Upper lobe of left lung (tissue), 6 donors: ENCODE measurements at regions not wholly inside any gene's neighbourhood (a gene's known extent, or its start where the extent isn't known, plus 50 kb on each side); places are given as distances from the start of the nearest gene placed in this dataset.
A peak's percentile ranks its signal among the peaks of the same experiment; 100 is the strongest.

Experiments used
- ATAC-seq, 2 donors: fragments of 200-7000 bp; cut with Tn5 transposase; one replicate each; pipeline ENCODE4 v1.9.1; 2022; ENCODE audit warnings: mild to moderate bottlenecking in 2 of 2, moderate library complexity in 2 of 2; ENCODE audit not compliant: low FRiP score in 2 of 2
- DNase-seq, 2 donors: peaks; one replicate each; pipeline ENCODE4 v3.0.0-alpha.2; 2019 to 2020
- H3K27ac ChIP-seq, 4 donors: fragments of 200-600 bp; sonication (generic); one replicate each; pipeline ENCODE4 v1.5.1; 2016 to 2019
- H3K27me3 ChIP-seq, 4 donors: fragments of 200-600 bp; sonication (generic); one replicate each; pipeline ENCODE4 v1.5.1; 2017 to 2019
- H3K36me3 ChIP-seq, 4 donors: fragments of 200-600 bp; sonication (generic); one replicate each; pipeline ENCODE4 v1.5.1; 2016 to 2019
- H3K4me1 ChIP-seq, 4 donors: fragments of 200-600 bp; sonication (generic); one replicate each; pipeline ENCODE4 v1.5.1; 2018 to 2019
- H3K4me3 ChIP-seq, 4 donors: fragments of 200-600 bp; sonication (generic); one replicate each; pipeline ENCODE4 v1.5.1; 2017 to 2019; ENCODE audit warnings: mild to moderate bottlenecking in 2 of 4, moderate library complexity in 1 of 4
- H3K9me3 ChIP-seq, 4 donors: fragments of 200-600 bp; sonication (generic); one replicate each; pipeline ENCODE4 v1.5.1; 2018 to 2019
- EP300 ChIP-seq, 4 donors: sonication (generic); formaldehyde crosslinking; IDR thresholded peaks; one replicate each; pipeline ENCODE4 v1.5.1; 2017; ENCODE audit warnings: antibody characterized with exemption in 4 of 4, control low read depth in 2 of 4
- POLR2A ChIP-seq, 4 donors: fragments of 450-650 bp; IDR thresholded peaks; one replicate each; pipeline ENCODE4 v1.5.1; 2016 to 2017; ENCODE audit warnings: antibody characterized with exemption in 4 of 4, mild to moderate bottlenecking in 2 of 4
- POLR2AphosphoS5 ChIP-seq, 2 donors: sonication (generic); formaldehyde crosslinking; IDR thresholded peaks; one replicate each; pipeline ENCODE4 v1.5.1; 2017; ENCODE audit warnings: antibody characterized with exemption in 2 of 2
- WGBS, 2 donors: methylation state at CpG; one replicate each; pipeline ENCODE4 v1.1.5; 2017 to 2018; 5-methylcytosine and 5-hydroxymethylcytosine counted together
- TF ChIP-seq, protein P1 (sequence below), 6 experiments: fragments of 450-650 bp in 4 of 6; fragments of 200-600 bp in 2 of 6; sonication (generic) in 2 of 6; IDR thresholded peaks; one replicate each; pipeline ENCODE4 v1.5.1; 2016 to 2019; ENCODE audit warnings: antibody characterized with exemption in 6 of 6
- donor health status: DM: no; HTN: no; CAD: no; lungs with moderate emphysema.
- donor health status: DM: no; HTN: yes; CAD: no; lungs with severe emphysema.

DNA sequence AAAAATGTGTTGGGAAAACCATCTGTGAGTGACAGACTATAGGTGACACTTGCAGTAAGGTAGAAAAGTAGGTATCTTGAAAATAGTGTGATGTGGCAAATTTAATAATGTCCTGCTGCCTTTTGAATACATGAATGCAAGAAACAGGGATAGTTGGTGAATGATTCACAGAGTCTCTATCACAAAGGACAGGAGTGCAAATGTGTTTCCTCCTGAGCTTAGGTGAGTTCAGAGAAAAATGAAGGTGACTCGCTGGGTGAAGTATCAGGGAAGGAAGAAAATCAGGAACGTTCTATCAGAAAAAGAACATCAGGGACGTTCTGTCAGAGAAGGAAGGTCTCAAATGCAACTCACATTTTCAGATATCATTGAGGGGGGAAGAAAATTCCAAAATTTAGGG lies 557.8 kb upstream of the SLC35B3 start:
- Histone ChIP-seq H3K9me3 (no peaks in the 10 kb centered on the region), H3K4me1 (no peaks in the 10 kb centered on the region), H3K27me3 (no peaks in the 10 kb centered on the region), H3K4me3 (no peak overlapping the region), H3K27ac (no peak overlapping the region), H3K36me3 (no peaks in the 10 kb centered on the region)
- TF ChIP-seq, protein P1, sequence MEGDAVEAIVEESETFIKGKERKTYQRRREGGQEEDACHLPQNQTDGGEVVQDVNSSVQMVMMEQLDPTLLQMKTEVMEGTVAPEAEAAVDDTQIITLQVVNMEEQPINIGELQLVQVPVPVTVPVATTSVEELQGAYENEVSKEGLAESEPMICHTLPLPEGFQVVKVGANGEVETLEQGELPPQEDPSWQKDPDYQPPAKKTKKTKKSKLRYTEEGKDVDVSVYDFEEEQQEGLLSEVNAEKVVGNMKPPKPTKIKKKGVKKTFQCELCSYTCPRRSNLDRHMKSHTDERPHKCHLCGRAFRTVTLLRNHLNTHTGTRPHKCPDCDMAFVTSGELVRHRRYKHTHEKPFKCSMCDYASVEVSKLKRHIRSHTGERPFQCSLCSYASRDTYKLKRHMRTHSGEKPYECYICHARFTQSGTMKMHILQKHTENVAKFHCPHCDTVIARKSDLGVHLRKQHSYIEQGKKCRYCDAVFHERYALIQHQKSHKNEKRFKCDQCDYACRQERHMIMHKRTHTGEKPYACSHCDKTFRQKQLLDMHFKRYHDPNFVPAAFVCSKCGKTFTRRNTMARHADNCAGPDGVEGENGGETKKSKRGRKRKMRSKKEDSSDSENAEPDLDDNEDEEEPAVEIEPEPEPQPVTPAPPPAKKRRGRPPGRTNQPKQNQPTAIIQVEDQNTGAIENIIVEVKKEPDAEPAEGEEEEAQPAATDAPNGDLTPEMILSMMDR (IDR thresholded peaks at IDR 0.05), result no peak
- TF ChIP-seq POLR2A (IDR thresholded peaks at IDR 0.05) (no peak), EP300 (IDR thresholded peaks at IDR 0.05) (no peak), POLR2AphosphoS5 (IDR thresholded peaks at IDR 0.05) (no peak)
- DNase-seq (no peak), ATAC-seq (no peak)
- whole genome bisulfite sequencing, 2 donors, result 81 to 83% methylated on average over 3 of the region's 3 CpGs

DNA sequence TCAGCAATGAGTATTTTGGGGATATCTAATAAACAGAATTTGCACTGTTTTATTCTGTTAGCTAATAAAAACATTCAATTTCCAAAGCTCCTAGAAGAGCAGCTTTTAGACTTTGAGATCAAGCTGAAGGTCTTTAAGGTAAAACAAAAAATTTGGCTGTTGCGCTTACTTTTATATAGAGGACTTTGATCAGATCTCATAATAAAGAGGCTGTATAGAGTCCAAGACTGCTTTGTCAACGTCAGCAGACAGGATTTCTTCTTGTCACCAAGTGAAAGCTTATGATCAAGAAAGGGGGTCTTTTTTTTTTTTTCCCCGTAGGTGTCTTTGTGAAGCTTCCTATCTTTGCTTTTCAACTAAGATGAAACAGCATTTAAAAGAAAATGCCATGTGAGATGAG lies 556.5 kb upstream of the SLC35B3 start:
- ATAC-seq (no peak), DNase-seq (no peak)
- 64 to 72% methylated on average over 3 of the region's 3 CpGs for WGBS, 2 donors
- Histone ChIP-seq H3K27ac (no peak overlapping the region), H3K9me3 (no peaks in the 10 kb centered on the region), H3K36me3 (no peaks in the 10 kb centered on the region), H3K4me3 (no peak overlapping the region), H3K4me1 (no peaks in the 10 kb centered on the region), H3K27me3 (no peaks in the 10 kb centered on the region)
- TF ChIP-seq, protein P1 (IDR thresholded peaks at IDR 0.05), result no peak
- TF ChIP-seq POLR2AphosphoS5 (IDR thresholded peaks at IDR 0.05), result no peak
- no peak for TF ChIP-seq EP300 (IDR thresholded peaks at IDR 0.05)
- no peak for TF ChIP-seq POLR2A (IDR thresholded peaks at IDR 0.05)

DNA sequence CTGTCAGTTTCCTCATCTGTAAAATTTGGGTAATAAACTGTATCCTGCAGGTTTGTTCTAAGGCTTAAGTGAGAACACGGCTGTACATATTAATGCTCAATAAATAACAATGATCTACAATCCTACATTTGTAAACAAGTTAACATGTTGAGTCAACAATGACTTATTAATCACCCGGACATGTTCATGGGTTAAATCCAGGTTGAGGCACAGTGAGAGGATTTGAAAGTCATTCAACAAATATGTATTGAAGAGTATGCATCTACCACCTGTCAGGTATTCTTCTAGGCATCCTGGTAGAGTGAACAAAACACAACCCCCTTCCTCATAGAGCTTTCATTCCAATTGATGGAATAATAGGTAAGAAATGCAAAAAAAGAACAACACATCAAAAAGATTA lies 554.7 kb upstream of the SLC35B3 start:
- no peak overlapping the region for H3K4me3 ChIP-seq
- no peak overlapping the region for H3K27ac ChIP-seq
- DNase-seq, result no peak
- H3K9me3 ChIP-seq, result no peaks in the 10 kb centered on the region
- H3K27me3 ChIP-seq, result no peaks in the 10 kb centered on the region
- no peaks in the 10 kb centered on the region for H3K4me1 ChIP-seq
- WGBS, 2 donors, result 90 to 95% methylated on average over 2 of the region's 2 CpGs
- ATAC-seq, result no peak
- H3K36me3 ChIP-seq, result no peaks in the 10 kb centered on the region
- TF ChIP-seq POLR2AphosphoS5 (IDR thresholded peaks at IDR 0.05), result no peak
- no peak for TF ChIP-seq POLR2A (IDR thresholded peaks at IDR 0.05)
- TF ChIP-seq EP300 (IDR thresholded peaks at IDR 0.05), result no peak
- TF ChIP-seq, protein P1 (IDR thresholded peaks at IDR 0.05), result no peak

DNA sequence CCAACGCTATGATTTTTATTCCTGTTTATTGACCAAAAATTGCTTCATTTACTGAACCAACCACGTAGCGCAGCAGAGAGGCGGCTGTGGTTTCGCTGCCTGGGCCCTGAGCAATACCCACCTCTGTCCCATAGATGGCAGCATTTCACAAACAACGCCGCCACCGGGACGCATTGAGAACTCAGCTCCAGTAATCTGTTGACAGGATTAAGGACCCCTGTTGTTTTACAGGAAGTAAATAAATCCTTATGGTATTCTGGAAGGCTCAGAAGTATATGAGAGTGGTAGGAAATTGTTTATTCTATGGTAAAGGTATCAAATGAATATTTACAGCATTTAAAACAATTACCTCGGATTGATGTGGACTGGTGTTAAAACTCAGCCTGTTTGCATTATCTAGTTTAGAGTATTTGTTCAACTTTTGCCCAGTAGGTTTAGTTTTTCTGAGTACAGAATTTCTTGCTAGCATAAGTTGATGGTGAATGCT lies 547.9 kb upstream of the SLC35B3 start:
- no peaks in the 10 kb centered on the region for H3K36me3 ChIP-seq
- DNase-seq, result peak in 1 of 2 donors; percentile 52
- TF ChIP-seq, protein P1 (IDR thresholded peaks at IDR 0.05), result peak; percentile 72 to 98 (median 84)
- TF ChIP-seq POLR2A (IDR thresholded peaks at IDR 0.05), result no peak
- no peak overlapping the region for H3K27ac ChIP-seq
- no peak overlapping the region for H3K4me3 ChIP-seq
- H3K27me3 ChIP-seq, result no peaks in the 10 kb centered on the region
- WGBS, 2 donors, result 7 to 9% methylated on average over 10 of the region's 10 CpGs
- no peaks in the 10 kb centered on the region for H3K9me3 ChIP-seq
- ATAC-seq, result peak; percentile 84 to 95
- H3K4me1 ChIP-seq, result peaks cover 0 to 7% (median 5%) of the 10 kb centered on the region in 4 donors

DNA sequence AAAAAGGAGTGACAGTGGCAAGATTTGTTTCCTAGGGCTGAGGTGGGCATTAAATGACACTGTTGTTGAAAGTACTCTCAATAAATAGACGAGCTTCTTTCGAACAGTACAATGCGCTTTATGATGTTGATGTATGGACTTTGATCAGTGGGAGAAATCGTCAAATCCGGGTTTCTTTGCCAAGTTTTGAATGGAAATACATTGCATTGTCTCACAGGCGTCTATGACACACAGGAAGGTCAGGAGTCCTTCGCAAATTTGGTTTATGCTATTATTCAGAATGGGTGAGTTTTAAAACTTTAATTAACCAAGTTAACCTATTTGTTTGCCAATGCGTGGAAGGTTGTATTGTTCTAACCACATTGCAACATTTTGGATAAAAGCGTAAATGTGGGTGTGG lies 547.3 kb upstream of the SLC35B3 start:
- DNase-seq (no peak), ATAC-seq (no peak)
- Histone ChIP-seq H3K4me3 (no peak overlapping the region), H3K27me3 (no peaks in the 10 kb centered on the region), H3K9me3 (no peaks in the 10 kb centered on the region), H3K36me3 (no peaks in the 10 kb centered on the region), H3K27ac (no peak overlapping the region), H3K4me1 (peaks cover 0 to 7% (median 5%) of the 10 kb centered on the region in 4 donors)
- WGBS, 2 donors, result 42 to 47% methylated on average over 9 of the region's 9 CpGs
- no peak for TF ChIP-seq POLR2A (IDR thresholded peaks at IDR 0.05)
- TF ChIP-seq POLR2AphosphoS5 (IDR thresholded peaks at IDR 0.05), result no peak
- no peak for TF ChIP-seq EP300 (IDR thresholded peaks at IDR 0.05)
- TF ChIP-seq, protein P1 (IDR thresholded peaks at IDR 0.05), result no peak
